Transverse colon (tissue), 4 donors: ENCODE measurements at regions not wholly inside any gene's neighbourhood (a gene's known extent, or its start where the extent isn't known, plus 50 kb on each side); places are given as distances from the start of the nearest gene placed in this dataset.

Experiments used
- DNase-seq: peaks from one replicate; pipeline ENCODE4 v3.0.0-alpha.2; 2019
- H3K27ac ChIP-seq, 4 donors: fragments of 200-600 bp; sonication (generic); 2 replicates each; pipeline ENCODE4 v1.5.1; 2016 to 2018; ENCODE audit warnings: inconsistent platforms in 4 of 4
- H3K27me3 ChIP-seq: fragments of 200-600 bp; sonication (generic); 2 replicates; pipeline ENCODE4 v1.5.1; 2017; ENCODE audit warnings: inconsistent platforms
- H3K36me3 ChIP-seq, 4 donors: fragments of 200-600 bp; sonication (generic); 2 replicates each; pipeline ENCODE4 v1.5.1; 2017 to 2019; ENCODE audit warnings: inconsistent platforms in 4 of 4
- H3K4me1 ChIP-seq, 4 donors: fragments of 200-600 bp; sonication (generic); 2 replicates each; pipeline ENCODE4 v1.5.1; 2017 to 2020; ENCODE audit warnings: inconsistent platforms in 4 of 4
- H3K4me3 ChIP-seq, 4 donors: fragments of 200-600 bp; sonication (generic); 1 replicate in 1 of 4; 2 replicates in 3 of 4; pipeline versions ENCODE4 v1.5.1 to v1.6.1; 2017 to 2019; ENCODE audit warnings: inconsistent platforms in 4 of 4
- H3K9me3 ChIP-seq, 2 donors: fragments of 200-600 bp; sonication (generic); 2 replicates each; pipeline ENCODE4 v1.5.1; 2017 to 2019; ENCODE audit warnings: inconsistent platforms in 2 of 2
- EP300 ChIP-seq: sonication (generic); formaldehyde crosslinking; IDR thresholded peaks from one replicate; pipeline ENCODE4 v1.6.1; 2017; ENCODE audit warnings: antibody characterized with exemption, low read depth
- POLR2A ChIP-seq: fragments of 450-650 bp; IDR thresholded peaks from one replicate; pipeline ENCODE4 v1.6.1; 2016; ENCODE audit warnings: antibody characterized with exemption, mild to moderate bottlenecking, moderate library complexity
- POLR2AphosphoS5 ChIP-seq, 3 donors: sonication (generic); formaldehyde crosslinking; IDR thresholded peaks; one replicate each; pipeline ENCODE4 v1.6.1; 2016; ENCODE audit warnings: antibody characterized with exemption in 3 of 3
- WGBS, 2 donors: methylation state at CpG; one replicate each; pipeline ENCODE4 v1.1.5; 2018; ENCODE audit warnings: low coverage in 1 of 2; 5-methylcytosine and 5-hydroxymethylcytosine counted together
- in situ Hi-C, 4 donors: fragments of 200-750 bp; cut with MboI; loops; one replicate each; pipeline versions ENCODE4 v1.15.0 to v1.15.1; 2017; ENCODE audit warnings: low sequenced_read_pairs in 3 of 4, low pct_ligation_motif_present in 1 of 4, low pct_unique_long_range_greater_than_20kb in 1 of 4
- intact Hi-C: fragments of 100-400 bp; cut with DNase I; formaldehyde crosslinking; loops from one replicate; pipeline ENCODE4 v1.15.1; 2023; ENCODE audit warnings: low total_unique reads
- TF ChIP-seq, protein P1 (sequence below), 5 experiments: fragments of 200-600 bp in 3 of 5; fragments of 450-650 bp in 2 of 5; sonication (generic) in 3 of 5; IDR thresholded peaks; 1 replicate in 2 of 5; 2 replicates in 3 of 5; pipeline ENCODE4 v1.5.1; 2016 to 2017; ENCODE audit warnings: antibody characterized with exemption in 5 of 5, inconsistent platforms in 3 of 5, mild to moderate bottlenecking in 2 of 5, moderate library complexity in 1 of 5

DNA sequence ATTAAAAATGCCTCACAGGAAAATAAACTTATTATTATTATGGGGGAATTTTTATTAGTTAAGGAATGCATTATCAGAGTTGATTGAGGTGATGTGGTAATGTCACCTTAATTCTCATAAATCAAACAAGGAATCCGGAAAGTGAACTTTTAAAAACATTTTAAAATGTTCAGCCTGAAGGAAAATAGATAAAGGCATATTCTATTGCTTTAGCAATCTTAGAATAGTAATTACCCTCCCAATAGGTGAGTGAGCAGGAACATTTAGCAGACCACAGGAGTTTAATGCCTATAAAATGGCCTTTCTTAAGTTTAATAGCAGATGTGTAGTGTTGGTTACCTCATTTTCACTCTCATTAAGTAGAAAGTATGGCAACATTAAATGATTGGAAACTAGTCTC is 160.9 kb upstream of the MAD2L1 start:
- H3K27me3 ChIP-seq: no peaks in the 10 kb centered on the region
- H3K27ac ChIP-seq: no peak overlapping the region
- intact Hi-C loops: no loop called here
- no peak overlapping the region for H3K4me3 ChIP-seq
- 71 to 74% methylated on average over 1 of the region's 1 CpG for WGBS, 2 donors
- in situ Hi-C loops: no loop called here
- peaks cover 0 to 10% (median 4%) of the 10 kb centered on the region in 4 donors for H3K4me1 ChIP-seq
- H3K36me3 ChIP-seq: no peaks in the 10 kb centered on the region
- H3K9me3 ChIP-seq: no peaks in the 10 kb centered on the region
- no peak for DNase-seq
- no peak for TF ChIP-seq POLR2AphosphoS5 (IDR thresholded peaks at IDR 0.05)
- TF ChIP-seq EP300: no peak
- TF ChIP-seq, protein P1, sequence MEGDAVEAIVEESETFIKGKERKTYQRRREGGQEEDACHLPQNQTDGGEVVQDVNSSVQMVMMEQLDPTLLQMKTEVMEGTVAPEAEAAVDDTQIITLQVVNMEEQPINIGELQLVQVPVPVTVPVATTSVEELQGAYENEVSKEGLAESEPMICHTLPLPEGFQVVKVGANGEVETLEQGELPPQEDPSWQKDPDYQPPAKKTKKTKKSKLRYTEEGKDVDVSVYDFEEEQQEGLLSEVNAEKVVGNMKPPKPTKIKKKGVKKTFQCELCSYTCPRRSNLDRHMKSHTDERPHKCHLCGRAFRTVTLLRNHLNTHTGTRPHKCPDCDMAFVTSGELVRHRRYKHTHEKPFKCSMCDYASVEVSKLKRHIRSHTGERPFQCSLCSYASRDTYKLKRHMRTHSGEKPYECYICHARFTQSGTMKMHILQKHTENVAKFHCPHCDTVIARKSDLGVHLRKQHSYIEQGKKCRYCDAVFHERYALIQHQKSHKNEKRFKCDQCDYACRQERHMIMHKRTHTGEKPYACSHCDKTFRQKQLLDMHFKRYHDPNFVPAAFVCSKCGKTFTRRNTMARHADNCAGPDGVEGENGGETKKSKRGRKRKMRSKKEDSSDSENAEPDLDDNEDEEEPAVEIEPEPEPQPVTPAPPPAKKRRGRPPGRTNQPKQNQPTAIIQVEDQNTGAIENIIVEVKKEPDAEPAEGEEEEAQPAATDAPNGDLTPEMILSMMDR (IDR thresholded peaks at IDR 0.05): no peak
- TF ChIP-seq POLR2A: no peak

DNA sequence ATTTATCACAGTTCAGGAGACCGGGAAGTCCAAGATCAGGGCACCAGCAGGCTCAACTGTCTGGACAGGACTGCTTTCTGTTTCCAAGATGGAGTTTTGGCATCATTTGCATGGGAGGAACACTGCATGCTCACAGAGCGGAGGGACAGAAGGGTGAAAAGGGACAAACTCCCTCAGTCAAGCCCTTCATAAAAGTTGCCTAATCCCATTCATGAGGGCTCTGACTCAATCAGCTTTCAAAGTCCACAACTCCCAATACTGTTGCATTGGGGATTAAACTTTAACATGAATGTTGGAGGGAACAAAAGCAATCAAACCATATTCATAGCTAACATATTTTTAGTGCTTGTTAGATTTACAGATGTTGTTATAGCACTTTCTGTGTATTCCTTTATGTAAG is 158.9 kb upstream of the MAD2L1 start:
- Histone ChIP-seq H3K9me3 (no peaks in the 10 kb centered on the region), H3K27me3 (no peaks in the 10 kb centered on the region), H3K4me1 (peaks cover 0 to 10% (median 4%) of the 10 kb centered on the region in 4 donors), H3K4me3 (no peak overlapping the region), H3K36me3 (no peaks in the 10 kb centered on the region), H3K27ac (peak overlapping the region in 1 of 4 donors; percentile 14)
- DNase-seq: peak; percentile 19
- intact Hi-C loops: no loop called here
- in situ Hi-C loops: no loop called here
- WGBS, 2 donors: 50 to 53% methylated on average over 2 of the region's 2 CpGs
- TF ChIP-seq, protein P1 (IDR thresholded peaks at IDR 0.05): no peak
- no peak for TF ChIP-seq POLR2AphosphoS5 (IDR thresholded peaks at IDR 0.05)
- TF ChIP-seq EP300: no peak
- no peak for TF ChIP-seq POLR2A

DNA sequence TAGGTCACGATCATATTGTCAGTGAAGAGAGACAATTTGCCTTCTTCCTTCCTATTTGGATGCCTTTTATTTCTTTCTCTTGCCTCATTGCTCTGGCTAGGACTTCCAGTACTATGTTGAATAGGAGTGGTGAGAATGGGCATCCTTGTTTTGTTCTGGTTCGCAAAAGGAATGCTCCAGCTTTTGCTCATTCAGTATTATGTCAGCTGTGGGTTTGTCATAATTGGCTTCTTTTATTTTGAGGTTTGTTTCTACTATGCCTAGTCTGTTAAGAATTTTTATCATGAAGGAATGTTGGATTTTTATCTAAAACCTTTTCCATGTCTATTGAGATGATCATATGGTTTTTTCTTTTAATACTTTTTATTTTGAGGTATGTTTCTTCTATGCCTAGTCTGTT is 152.3 kb upstream of the MAD2L1 start:
- WGBS, 2 donors: 83% methylated on average over 1 to 2 of the region's 2 CpGs
- in situ Hi-C loops: no loop called here

DNA sequence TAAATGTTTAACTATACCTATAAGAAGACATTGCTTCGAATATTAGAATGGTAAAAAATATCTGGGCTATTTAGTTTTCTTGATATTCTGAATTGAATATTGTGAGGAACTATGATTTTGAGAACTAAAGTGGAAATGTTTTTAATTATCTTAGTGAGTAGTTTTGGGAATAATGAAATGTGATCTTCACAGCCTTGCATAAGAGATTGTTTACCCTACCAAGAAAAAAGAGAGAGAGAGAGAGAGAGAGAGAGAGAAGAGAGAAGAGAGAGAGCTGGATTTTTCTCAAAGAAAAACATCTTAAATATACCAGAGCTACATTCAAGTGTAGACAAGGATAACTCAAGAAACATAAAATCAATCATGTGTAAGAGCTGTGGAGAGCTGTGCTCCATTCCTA is 148.7 kb upstream of the MAD2L1 start:
- WGBS, 2 donors: 67 to 89% methylated on average over 1 of the region's 1 CpG

More for the DNA sequence above, 152.3 kb upstream of the MAD2L1 start:
- H3K36me3 ChIP-seq: no peaks in the 10 kb centered on the region
- intact Hi-C loops: no loop called here
- H3K27me3 ChIP-seq: no peaks in the 10 kb centered on the region
- TF ChIP-seq POLR2A (no peak), EP300 (no peak), POLR2AphosphoS5 (IDR thresholded peaks at IDR 0.05) (no peak)
- TF ChIP-seq, protein P1 (IDR thresholded peaks at IDR 0.05): no peak
- no peak overlapping the region for H3K4me3 ChIP-seq
- no peaks in the 10 kb centered on the region for H3K9me3 ChIP-seq
- no peak for DNase-seq
- no peak overlapping the region for H3K27ac ChIP-seq
- no peaks in the 10 kb centered on the region for H3K4me1 ChIP-seq

DNA sequence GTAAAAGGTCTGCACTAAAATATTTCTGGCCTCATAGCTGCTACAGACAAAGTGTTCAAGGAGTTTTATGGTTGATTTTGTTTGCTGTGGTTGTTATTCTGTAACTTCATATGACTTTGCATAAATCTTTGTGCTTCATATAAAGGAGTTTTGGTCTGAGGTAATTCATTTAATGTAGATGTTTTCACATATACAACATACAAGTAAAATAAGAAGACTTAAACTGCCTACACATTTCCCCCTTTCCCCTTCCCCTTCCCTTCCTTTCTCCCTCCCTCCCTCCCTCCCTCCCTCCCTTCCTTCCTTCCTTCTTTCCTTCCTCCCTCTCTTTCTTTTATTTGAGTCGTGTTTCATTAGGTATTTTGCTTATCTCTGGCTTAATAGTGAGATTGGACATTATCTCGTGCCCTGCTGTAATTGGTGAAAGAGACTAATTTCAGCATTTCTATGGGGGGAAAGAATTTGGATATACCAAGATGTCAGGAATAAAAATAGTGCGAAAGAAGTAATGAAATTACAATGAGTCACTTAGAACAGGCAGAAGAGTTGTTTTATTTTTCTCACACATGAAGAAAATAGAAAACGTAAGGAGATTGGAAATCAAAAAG is 144.9 kb upstream of the MAD2L1 start:
- Histone ChIP-seq H3K27ac (no peak overlapping the region), H3K9me3 (no peaks in the 10 kb centered on the region), H3K4me1 (no peaks in the 10 kb centered on the region), H3K36me3 (no peaks in the 10 kb centered on the region), H3K4me3 (no peak overlapping the region), H3K27me3 (no peaks in the 10 kb centered on the region)
- TF ChIP-seq, protein P1 (IDR thresholded peaks at IDR 0.05): no peak
- TF ChIP-seq POLR2AphosphoS5 (IDR thresholded peaks at IDR 0.05): no peak
- no peak for TF ChIP-seq EP300
- no peak for TF ChIP-seq POLR2A
- no peak for DNase-seq
- WGBS, 2 donors: 69 to 100% methylated on average over 2 to 4 of the region's 4 CpGs
- in situ Hi-C loops: no loop called here
- intact Hi-C loops: no loop called here

More for the DNA sequence above, 148.7 kb upstream of the MAD2L1 start:
- no peak overlapping the region for H3K27ac ChIP-seq
- in situ Hi-C loops: no loop called here
- no peak overlapping the region for H3K4me3 ChIP-seq
- H3K9me3 ChIP-seq: no peaks in the 10 kb centered on the region
- H3K36me3 ChIP-seq: no peaks in the 10 kb centered on the region
- no peak for TF ChIP-seq EP300
- no peak for DNase-seq
- no peaks in the 10 kb centered on the region for H3K27me3 ChIP-seq
- no peaks in the 10 kb centered on the region for H3K4me1 ChIP-seq
- intact Hi-C loops: no loop called here
